Endothelial cell of umbilical vein (primary cell): ENCODE measurements at regions not wholly inside any gene's neighbourhood (a gene's known extent, or its start where the extent isn't known, plus 50 kb on each side); places are given as distances from the start of the nearest gene placed in this dataset.

ENCODE experiments used
- BruUV-seq: library from RNA; stranded (reverse); fragments of 400-500 nt; replicated peaks from 2 replicates; lab custom pipeline; 2021; lab: Mats Ljungman, UMichigan
- CTCF ChIA-PET: fragments of 300-600, 350-600 bp; sonication (Branson Sonifier 250); formaldehyde crosslinking; loops from one replicate; lab custom pipeline; 2021; ENCODE audit warnings: antibody characterized with exemption, inconsistent platforms; lab: Charles Lee
- POLR2A ChIA-PET: fragments of 300-600, 350-600 bp; sonication (Branson Sonifier 250); formaldehyde crosslinking; loops from one replicate; lab custom pipeline; 2021; ENCODE audit warnings: antibody characterized with exemption, inconsistent platforms; lab: Charles Lee
- DNase-seq: peaks from one replicate; pipeline ENCODE4 v3.0.0-alpha.2; 2011; ENCODE audit warnings: low read depth, low spot score
- FAIRE-seq: peaks from 2 replicates; lab custom pipeline; 2011; peaks lifted over from hg19 to GRCh38; lab: Jason Lieb, UNC
- H2AFZ ChIP-seq: 2 replicates; pipeline ENCODE4 v1.6.0; 2012; ENCODE audit warnings: low read depth, low read length, control low read depth, inconsistent platforms
- H3K27ac ChIP-seq: 2 replicates; pipeline ENCODE4 v1.5.1; 2011; ENCODE audit warnings: low read depth, mild to moderate bottlenecking, control low read depth, low read length, moderate library complexity; ENCODE audit not compliant: insufficient read depth
- H3K27me3 ChIP-seq, 2 experiments: 2 replicates each; pipeline versions ENCODE4 v1.6.0 to v1.6.1; 2011; ENCODE audit warnings: low read length in 2 of 2, mixed read lengths in 1 of 2; ENCODE audit not compliant: control insufficient read depth in 2 of 2, insufficient read depth in 2 of 2
- H3K36me3 ChIP-seq, 2 experiments: 2 replicates in 1 of 2; 3 replicates in 1 of 2; pipeline ENCODE4 v1.5.1; 2011; ENCODE audit warnings: low read length in 2 of 2, mild to moderate bottlenecking in 1 of 2, moderate library complexity in 1 of 2; ENCODE audit not compliant: control insufficient read depth in 2 of 2, insufficient read depth in 2 of 2; ENCODE audit errors: extremely low read depth in 1 of 2
- H3K4me1 ChIP-seq: 3 replicates; pipeline ENCODE4 v1.5.1; 2011; ENCODE audit warnings: mild to moderate bottlenecking, low read length; ENCODE audit not compliant: control insufficient read depth, insufficient read depth; ENCODE audit errors: extremely low read depth
- H3K4me2 ChIP-seq: 2 replicates; pipeline ENCODE4 v1.6.1; 2011; ENCODE audit warnings: low read length, control low read depth, mixed read lengths; ENCODE audit not compliant: insufficient read depth
- H3K4me3 ChIP-seq, 3 experiments: fragments of 200-600 bp in 1 of 3; sonication (generic), shearing (Covaris generic) in 1 of 3; replicated peaks in 1 of 3; 2 replicates each; pipeline ENCODE4 v1.5.1; 2011 to 2016; ENCODE audit warnings: control low read depth in 3 of 3, low read length in 3 of 3, mild to moderate bottlenecking in 2 of 3, inconsistent platforms in 1 of 3, low read depth in 1 of 3, moderate library complexity in 1 of 3; ENCODE audit not compliant: insufficient read depth in 1 of 3
- H3K79me2 ChIP-seq: 2 replicates; pipeline ENCODE4 v1.6.0; 2012; ENCODE audit warnings: low read length, inconsistent platforms; ENCODE audit not compliant: control insufficient read depth, insufficient read depth
- H3K9ac ChIP-seq: replicated peaks from 2 replicates; pipeline ENCODE3; 2011; ENCODE audit warnings: low read length, control low read depth; ENCODE audit not compliant: insufficient read depth; ENCODE audit errors: extremely low read depth
- H3K9me1 ChIP-seq: replicated peaks from 3 replicates; pipeline ENCODE4 v1.6.0; 2011; ENCODE audit warnings: mild to moderate bottlenecking, low read length; ENCODE audit not compliant: control insufficient read depth, insufficient read depth; ENCODE audit errors: extremely low read depth
- H3K9me3 ChIP-seq: replicated peaks from 2 replicates; pipeline ENCODE4 v1.5.1; 2012; ENCODE audit warnings: low read length, inconsistent platforms; ENCODE audit not compliant: control insufficient read depth, insufficient read depth
- H4K20me1 ChIP-seq: replicated peaks from 2 replicates; pipeline ENCODE3; 2011; ENCODE audit warnings: mild to moderate bottlenecking, low read length; ENCODE audit not compliant: control insufficient read depth, insufficient read depth; ENCODE audit errors: extremely low read depth
- EZH2 ChIP-seq: IDR thresholded peaks from 2 replicates; pipeline ENCODE4 v1.6.1; 2012; ENCODE audit warnings: borderline replicate concordance, low read depth, mild to moderate bottlenecking, moderate library complexity, low read length, inconsistent platforms; ENCODE audit not compliant: severe bottlenecking
- FOS ChIP-seq: IDR thresholded peaks from 2 replicates; pipeline ENCODE4 v1.6.1; 2011; ENCODE audit warnings: mild to moderate bottlenecking, low read length, moderate library complexity, borderline replicate concordance; ENCODE audit not compliant: insufficient read depth
- GATA2 ChIP-seq: IDR thresholded peaks from 2 replicates; pipeline ENCODE4 v1.7.0; 2011; ENCODE audit warnings: low read depth, mild to moderate bottlenecking, moderate library complexity, mixed read lengths, low read length; ENCODE audit not compliant: insufficient read length, insufficient read depth
- JUN ChIP-seq: IDR thresholded peaks from 2 replicates; pipeline ENCODE4 v1.6.1; 2011; ENCODE audit warnings: borderline replicate concordance, low read depth; ENCODE audit not compliant: insufficient read length, insufficient read depth
- MYC ChIP-seq: IDR thresholded peaks from one replicate; pipeline ENCODE4 v1.6.1; 2011; ENCODE audit warnings: mild to moderate bottlenecking, low read depth, low read length
- POLR2A ChIP-seq: IDR thresholded peaks from 2 replicates; pipeline ENCODE4 v1.6.1; 2012; ENCODE audit warnings: low read depth, mild to moderate bottlenecking, control low read depth, low read length
- POLR2AphosphoS5 ChIP-seq: IDR thresholded peaks from 2 replicates; pipeline ENCODE4 v1.6.1; 2012; ENCODE audit warnings: low read depth, mild to moderate bottlenecking, control low read depth, low read length, moderate library complexity; ENCODE audit not compliant: insufficient read depth
- dilution Hi-C: fragments of 300-500 bp; cut with MboI; formaldehyde crosslinking; loops from one replicate; pipeline ENCODE4 v1.15.0; 2019; ENCODE audit warnings: low sequenced_read_pairs; ENCODE audit not compliant: extremely low pct_ligation_motif_present
- intact Hi-C: fragments of 100-400 bp; cut with micrococcal nuclease; formaldehyde crosslinking; loops from one replicate; pipeline ENCODE4 v1.10.0; 2022
- TF ChIP-seq, protein P1 (sequence below), 2 donors: IDR thresholded peaks; 1 replicate in 1 of 2; 2 replicates in 1 of 2; pipeline ENCODE4 v1.5.1; 2011; ENCODE audit warnings: low read length in 2 of 2, mild to moderate bottlenecking in 2 of 2, moderate library complexity in 2 of 2, control low read depth in 1 of 2, inconsistent platforms in 1 of 2, low read depth in 1 of 2; ENCODE audit not compliant: insufficient read depth in 1 of 2; ENCODE audit errors: extremely low read depth in 1 of 2
- TF ChIP-seq, protein P2 (sequence below): IDR thresholded peaks from 2 replicates; pipeline ENCODE4 v1.6.1; 2011; ENCODE audit not compliant: insufficient read depth, insufficient read length

DNA sequence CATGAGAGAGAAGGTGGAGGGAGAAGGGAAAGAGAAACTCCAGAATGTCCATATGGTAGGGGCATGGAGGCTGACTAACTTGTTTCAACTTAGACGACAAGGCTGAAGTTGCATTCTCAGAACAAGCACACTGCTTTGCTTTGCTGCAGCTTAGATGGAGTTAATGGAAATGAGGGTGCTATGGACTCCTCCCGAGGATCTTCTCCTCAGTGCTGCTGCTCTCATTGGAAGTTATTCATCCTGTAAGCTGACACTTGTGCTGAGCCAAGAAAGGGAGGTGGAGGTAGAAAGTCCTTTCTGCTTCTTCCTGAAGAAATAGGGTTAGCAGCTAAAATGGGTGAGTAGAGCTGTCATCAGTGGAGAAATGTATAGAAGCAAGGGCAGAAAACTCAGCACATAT is 215.3 kb downstream of the SEC16B start:
- no peak for FAIRE-seq
- CTCF ChIA-PET = no interaction called here

More for the DNA sequence above, 215.3 kb downstream of the SEC16B start:
- TF ChIP-seq JUN = no peak
- TF ChIP-seq FOS = no peak
- no peak for TF ChIP-seq POLR2AphosphoS5
- TF ChIP-seq, protein P1, sequence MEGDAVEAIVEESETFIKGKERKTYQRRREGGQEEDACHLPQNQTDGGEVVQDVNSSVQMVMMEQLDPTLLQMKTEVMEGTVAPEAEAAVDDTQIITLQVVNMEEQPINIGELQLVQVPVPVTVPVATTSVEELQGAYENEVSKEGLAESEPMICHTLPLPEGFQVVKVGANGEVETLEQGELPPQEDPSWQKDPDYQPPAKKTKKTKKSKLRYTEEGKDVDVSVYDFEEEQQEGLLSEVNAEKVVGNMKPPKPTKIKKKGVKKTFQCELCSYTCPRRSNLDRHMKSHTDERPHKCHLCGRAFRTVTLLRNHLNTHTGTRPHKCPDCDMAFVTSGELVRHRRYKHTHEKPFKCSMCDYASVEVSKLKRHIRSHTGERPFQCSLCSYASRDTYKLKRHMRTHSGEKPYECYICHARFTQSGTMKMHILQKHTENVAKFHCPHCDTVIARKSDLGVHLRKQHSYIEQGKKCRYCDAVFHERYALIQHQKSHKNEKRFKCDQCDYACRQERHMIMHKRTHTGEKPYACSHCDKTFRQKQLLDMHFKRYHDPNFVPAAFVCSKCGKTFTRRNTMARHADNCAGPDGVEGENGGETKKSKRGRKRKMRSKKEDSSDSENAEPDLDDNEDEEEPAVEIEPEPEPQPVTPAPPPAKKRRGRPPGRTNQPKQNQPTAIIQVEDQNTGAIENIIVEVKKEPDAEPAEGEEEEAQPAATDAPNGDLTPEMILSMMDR (IDR thresholded peaks at IDR 0.05; ENCODE audit: extremely low read depth in 1 of 2, insufficient read depth in 1 of 2, low read depth in 1 of 2, low read length in 2 of 2) = no peak
- no peak for TF ChIP-seq MYC
- TF ChIP-seq GATA2 = no peak
- TF ChIP-seq, protein P2, sequence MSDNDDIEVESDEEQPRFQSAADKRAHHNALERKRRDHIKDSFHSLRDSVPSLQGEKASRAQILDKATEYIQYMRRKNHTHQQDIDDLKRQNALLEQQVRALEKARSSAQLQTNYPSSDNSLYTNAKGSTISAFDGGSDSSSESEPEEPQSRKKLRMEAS = no peak
- no peak for TF ChIP-seq POLR2A
- TF ChIP-seq EZH2 = no peak
- Histone ChIP-seq H3K9me1 (no peaks in the 10 kb centered on the region), H3K9ac (no peak overlapping the region), H3K4me2 (no peak overlapping the region), H3K9me3 (no peaks in the 10 kb centered on the region), H4K20me1 (no peaks in the 10 kb centered on the region), H3K4me1 (no peaks in the 10 kb centered on the region), H3K79me2 (no peaks in the 10 kb centered on the region), H3K27me3 (no peaks in the 10 kb centered on the region), H3K4me3 (no peak overlapping the region), H3K27ac (no peak overlapping the region), H2AFZ (no peak overlapping the region), H3K36me3 (no peaks in the 10 kb centered on the region)
- no peak for DNase-seq
- no TSS peak for BruUV-seq
- intact Hi-C loops = no loop called here
- POLR2A ChIA-PET = no interaction called here
- dilution Hi-C loops = no loop called here
